ENCODE measurements at regions not wholly inside any gene's neighbourhood (a gene's known extent, or its start where the extent isn't known, plus 50 kb on each side); places are given as distances from the start of the nearest gene placed in this dataset.

DNA sequence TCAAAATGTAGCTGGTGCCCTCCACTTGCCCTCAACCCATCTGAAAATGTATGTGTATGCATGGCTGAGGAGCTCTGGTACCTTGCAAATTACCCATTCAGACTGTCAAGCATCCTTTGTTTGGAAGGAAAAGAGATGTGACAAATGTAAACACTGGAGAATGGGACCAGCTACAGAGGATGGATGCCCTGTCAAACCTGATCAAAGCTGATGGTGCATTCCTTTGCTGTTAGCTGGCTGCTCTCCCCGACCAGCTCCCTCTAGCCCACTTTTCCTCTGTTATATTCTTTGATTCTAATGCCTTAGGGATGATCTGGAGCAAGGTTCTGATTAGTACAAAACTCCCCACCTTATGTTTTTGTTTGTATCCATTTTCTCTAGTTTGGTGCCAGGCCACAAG, 310.3 kb downstream of the C12orf75 start (continued):
- TF ChIP-seq, protein P1, sequence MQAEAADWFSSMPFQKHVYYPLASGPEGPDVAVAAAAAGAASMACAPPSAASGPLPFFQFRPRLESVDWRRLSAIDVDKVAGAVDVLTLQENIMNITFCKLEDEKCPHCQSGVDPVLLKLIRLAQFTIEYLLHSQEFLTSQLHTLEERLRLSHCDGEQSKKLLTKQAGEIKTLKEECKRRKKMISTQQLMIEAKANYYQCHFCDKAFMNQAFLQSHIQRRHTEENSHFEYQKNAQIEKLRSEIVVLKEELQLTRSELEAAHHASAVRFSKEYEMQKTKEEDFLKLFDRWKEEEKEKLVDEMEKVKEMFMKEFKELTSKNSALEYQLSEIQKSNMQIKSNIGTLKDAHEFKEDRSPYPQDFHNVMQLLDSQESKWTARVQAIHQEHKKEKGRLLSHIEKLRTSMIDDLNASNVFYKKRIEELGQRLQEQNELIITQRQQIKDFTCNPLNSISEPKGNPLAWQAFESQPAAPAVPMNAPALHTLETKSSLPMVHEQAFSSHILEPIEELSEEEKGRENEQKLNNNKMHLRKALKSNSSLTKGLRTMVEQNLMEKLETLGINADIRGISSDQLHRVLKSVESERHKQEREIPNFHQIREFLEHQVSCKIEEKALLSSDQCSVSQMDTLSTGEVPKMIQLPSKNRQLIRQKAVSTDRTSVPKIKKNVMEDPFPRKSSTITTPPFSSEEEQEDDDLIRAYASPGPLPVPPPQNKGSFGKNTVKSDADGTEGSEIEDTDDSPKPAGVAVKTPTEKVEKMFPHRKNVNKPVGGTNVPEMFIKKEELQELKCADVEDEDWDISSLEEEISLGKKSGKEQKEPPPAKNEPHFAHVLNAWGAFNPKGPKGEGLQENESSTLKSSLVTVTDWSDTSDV (CRISPR knock-in tag; IDR thresholded peaks at IDR 0.05): no peak
- TF ChIP-seq NFKBIZ (CRISPR knock-in tag; IDR thresholded peaks at IDR 0.05) (no peak), SP2 (CRISPR knock-in tag; IDR thresholded peaks at IDR 0.05) (no peak), ZNF605 (CRISPR knock-in tag; IDR thresholded peaks at IDR 0.05) (no peak), ZKSCAN8 (CRISPR knock-in tag; IDR thresholded peaks at IDR 0.05; ENCODE audit: borderline replicate concordance) (no peak), PCBP1 (IDR thresholded peaks at IDR 0.05; ENCODE audit: borderline replicate concordance, low read depth, low read length) (no peak), CCDC6 (CRISPR knock-in tag; IDR thresholded peaks at IDR 0.05) (no peak), ZNF468 (CRISPR knock-in tag; IDR thresholded peaks at IDR 0.05) (no peak)

DNA sequence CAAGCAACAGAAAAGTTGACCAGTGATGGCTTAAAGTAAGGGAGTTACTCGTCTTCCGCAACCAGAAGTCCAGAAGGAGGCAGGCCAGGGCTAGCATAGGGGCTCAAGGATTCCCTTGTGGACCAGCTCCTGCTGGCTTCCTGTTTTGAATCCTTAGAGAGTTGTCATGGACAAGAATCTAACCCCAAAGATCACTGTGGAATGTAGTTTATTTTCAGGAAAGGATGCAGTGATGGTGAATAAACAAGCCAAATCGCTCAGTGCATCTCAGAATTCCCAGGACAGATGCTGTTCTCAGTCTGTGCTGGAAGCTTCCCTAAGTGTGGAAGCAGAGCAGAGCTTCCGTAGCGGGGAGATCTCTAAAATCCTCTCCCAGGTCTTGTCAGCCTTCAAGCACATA, 311.3 kb downstream of the C12orf75 start:
- intact Hi-C loops (cut with micrococcal nuclease; ENCODE audit: unreplicated experiment): no loop called here
- 5% methylated on average over 5 of the region's 5 CpGs for WGBS (ENCODE audit: low lambda C conversion rate)
- H3K27ac ChIP-seq (ENCODE audit: extremely low read length, insufficient read depth, low read length): no peak overlapping the region
- H3K79me2 ChIP-seq (ENCODE audit: insufficient read depth, low read length): no peaks in the 10 kb centered on the region
- no peak overlapping the region for H3K4me3 ChIP-seq (replicated peaks in 1 of 3; ENCODE audit: insufficient read depth in 1 of 3, low read depth in 2 of 3, low read length in 3 of 3)
- H2AFZ ChIP-seq (ENCODE audit: low read length): no peak overlapping the region
- H3K4me2 ChIP-seq (ENCODE audit: low read depth, low read length): no peak overlapping the region
- FAIRE-seq (no peak), DNase-seq (ENCODE audit: low spot score) (no peak), ATAC-seq (no peak)
- ChIA-PET POLR2A (no interaction called here), CTCF (ENCODE audit: low intra/inter-chr PET ratio, low total read pairs) (no interaction called here)
- peaks cover 9% of the 10 kb centered on the region; the same call in 1 of the 2 replicates for H3K9me3 ChIP-seq (ENCODE audit: low read length)
- no peaks in the 10 kb centered on the region for H3K4me1 ChIP-seq (ENCODE audit: insufficient read depth, low read length)
- H4K20me1 ChIP-seq (ENCODE audit: insufficient read depth, low read length): no peaks in the 10 kb centered on the region
- no TSS peak for BruUV-seq (replicated peaks)
- no peak overlapping the region for H3K9ac ChIP-seq (ENCODE audit: insufficient read depth, low read depth, low read length)
- no peaks in the 10 kb centered on the region for H3K36me3 ChIP-seq (replicated peaks in 1 of 2; ENCODE audit: control insufficient read depth in 1 of 2, insufficient read depth in 2 of 2, low read length in 2 of 2)
- in situ Hi-C loops (cut with HindIII; ENCODE audit: extremely low pct_ligation_motif_present, low pct_unique_long_range_greater_than_20kb): no loop called here
- H3K27me3 ChIP-seq (ENCODE audit: control insufficient read depth in 1 of 2, insufficient read depth in 2 of 2, low read length in 2 of 2): no peaks in the 10 kb centered on the region
- TF ChIP-seq, protein P2, sequence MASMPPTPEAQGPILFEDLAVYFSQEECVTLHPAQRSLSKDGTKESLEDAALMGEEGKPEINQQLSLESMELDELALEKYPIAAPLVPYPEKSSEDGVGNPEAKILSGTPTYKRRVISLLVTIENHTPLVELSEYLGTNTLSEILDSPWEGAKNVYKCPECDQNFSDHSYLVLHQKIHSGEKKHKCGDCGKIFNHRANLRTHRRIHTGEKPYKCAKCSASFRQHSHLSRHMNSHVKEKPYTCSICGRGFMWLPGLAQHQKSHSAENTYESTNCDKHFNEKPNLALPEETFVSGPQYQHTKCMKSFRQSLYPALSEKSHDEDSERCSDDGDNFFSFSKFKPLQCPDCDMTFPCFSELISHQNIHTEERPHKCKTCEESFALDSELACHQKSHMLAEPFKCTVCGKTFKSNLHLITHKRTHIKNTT (CRISPR knock-in tag; IDR thresholded peaks at IDR 0.05): no peak
- TF ChIP-seq WIZ (CRISPR knock-in tag; IDR thresholded peaks at IDR 0.05) (no peak), KLF16 (CRISPR knock-in tag; IDR thresholded peaks at IDR 0.05) (no peak), PHF20 (CRISPR knock-in tag; IDR thresholded peaks at IDR 0.05) (no peak), RFXANK (CRISPR knock-in tag; IDR thresholded peaks at IDR 0.05) (no peak), SP1 (IDR thresholded peaks at IDR 0.05) (no peak), SP1 (CRISPR knock-in tag; IDR thresholded peaks at IDR 0.05) (no peak), PTBP1 (IDR thresholded peaks at IDR 0.05; ENCODE audit: low read depth, low read length, poor library complexity, severe bottlenecking) (no peak), ZBTB1 (CRISPR knock-in tag; IDR thresholded peaks at IDR 0.05; ENCODE audit: borderline replicate concordance) (no peak), KDM5B (CRISPR knock-in tag; IDR thresholded peaks at IDR 0.05; ENCODE audit: borderline replicate concordance) (no peak), MAFF (IDR thresholded peaks at IDR 0.05; ENCODE audit: low read depth, low read length) (no peak), ZNF34 (CRISPR knock-in tag; IDR thresholded peaks at IDR 0.05; ENCODE audit: borderline replicate concordance) (no peak), NBN (conservative IDR thresholded peaks at IDR 0.05) (no peak), RFX3 (CRISPR knock-in tag; IDR thresholded peaks at IDR 0.05) (no peak), HOXD1 (CRISPR knock-in tag; IDR thresholded peaks at IDR 0.05) (no peak), ZNF781 (CRISPR knock-in tag; IDR thresholded peaks at IDR 0.05; ENCODE audit: borderline replicate concordance, not compliant biosample characterization) (no peak), NCOR1 (IDR thresholded peaks at IDR 0.05; ENCODE audit: borderline replicate concordance, low read length) (no peak), ZNF446 (CRISPR knock-in tag; IDR thresholded peaks at IDR 0.05) (no peak)
